Pancreas (tissue), 10 donors: ENCODE measurements at regions not wholly inside any gene's neighbourhood (a gene's known extent, or its start where the extent isn't known, plus 50 kb on each side); places are given as distances from the start of the nearest gene placed in this dataset.

ENCODE experiments used
- ATAC-seq, 4 donors: fragments of 200-7000 bp; cut with Tn5 transposase; one replicate each; pipeline versions ENCODE4 v1.8.0 to v1.9.1; 2020; ENCODE audit warnings: mild to moderate bottlenecking in 4 of 4, moderate library complexity in 4 of 4
- DNase-seq, 6 donors: peaks; one replicate each; pipeline ENCODE4 v3.0.0-alpha.2; 2020
- FAIRE-seq: peaks from 2 replicates; lab custom pipeline; 2012; peaks lifted over from hg19 to GRCh38; lab: Jason Lieb, UNC
- H3K27ac ChIP-seq, 4 donors: fragments of 200-600 bp; sonication (generic); 1 replicate in 3 of 4; 2 replicates in 1 of 4; pipeline versions ENCODE4 v1.5.0 to v1.8.0; 2020
- H3K27me3 ChIP-seq, 4 donors: fragments of 200-600 bp; one replicate each; pipeline ENCODE4 v1.8.0; 2021
- H3K36me3 ChIP-seq, 3 donors: fragments of 200-600 bp; sonication (generic) in 1 of 3; one replicate each; pipeline versions ENCODE4 v1.5.0 to v1.8.0; 2020 to 2021
- H3K4me1 ChIP-seq, 3 donors: fragments of 200-600 bp; one replicate each; pipeline ENCODE4 v1.8.0; 2021
- H3K4me3 ChIP-seq, 4 donors: fragments of 200-600 bp; sonication (generic) in 2 of 4; one replicate each; pipeline versions ENCODE4 v1.5.0 to v1.8.0; 2020 to 2021
- H3K9me3 ChIP-seq, 4 donors: fragments of 200-600 bp; one replicate each; pipeline ENCODE4 v1.8.0; 2021
- WGBS, 2 donors: extraction: QIAGEN DNeasy Blood & Tissue Kit; methylation state at CpG; one replicate each; pipeline ENCODE4 v1.1.7; 2013; 5-methylcytosine and 5-hydroxymethylcytosine counted together
- intact Hi-C, 3 donors: fragments of 100-400 bp; cut with DNase I; formaldehyde crosslinking; loops; one replicate each; pipeline versions ENCODE4 v1.11.1 to v1.14.2; 2022
- TF ChIP-seq, protein P1 (sequence below), 4 donors: fragments of 200-600 bp; sonication (generic) in 3 of 4; IDR thresholded peaks; one replicate each; pipeline versions ENCODE4 v1.5.0 to v1.8.0; 2021; ENCODE audit warnings: antibody characterized with exemption in 4 of 4
- donor health status: healthy with polysubstance abuse.
- donor health status: DM: no; HTN: no; CAD: no; lungs with moderate emphysema.
- donor health status: DM: no; HTN: no; CAD: no.
- donor health status: control.
- donor health status: control.
- donor health status: Bipolar disorder and iron deficiency.
- donor health status: DM: yes; HTN: yes; CAD: no.
- donor health status: DM: no; HTN: no; CAD: no.
- donor health status: DM: no; HTN: no; CAD: no.
- donor health status: DM: yes; HTN: yes; CAD: no.

DNA sequence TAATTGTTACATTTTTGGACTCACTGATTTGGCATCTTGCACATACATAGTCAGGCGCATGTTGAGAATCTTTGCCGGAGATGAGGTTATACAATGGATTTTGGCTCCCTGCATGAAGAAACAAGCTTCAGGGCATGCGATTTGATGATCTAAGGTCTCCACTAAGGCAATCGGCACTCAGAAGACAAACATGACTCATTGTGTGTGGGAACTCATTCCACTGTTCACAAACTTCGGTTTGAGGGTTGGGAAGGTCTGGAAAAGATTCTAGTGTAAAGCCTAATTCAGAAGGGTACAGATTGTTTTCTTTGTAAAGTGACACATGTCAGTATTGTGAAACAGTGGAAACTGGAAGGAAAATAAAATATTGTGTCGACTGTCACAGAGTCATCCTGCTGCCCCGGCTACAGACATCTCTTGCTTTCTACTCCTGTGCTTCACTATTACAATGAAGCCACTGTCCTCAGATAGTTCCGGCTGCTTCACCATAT lies 192.6 kb upstream of the HMGA2 start:
- no peaks in the 10 kb centered on the region for H3K36me3 ChIP-seq
- ATAC-seq: peak in 2 of 4 donors; percentile 50 to 77
- H3K27ac ChIP-seq: no peak overlapping the region
- H3K27me3 ChIP-seq: no peaks in the 10 kb centered on the region
- WGBS, 2 donors: 61 to 70% methylated on average over 8 of the region's 8 CpGs
- intact Hi-C loops: no loop called here
- no peak overlapping the region for H3K4me3 ChIP-seq
- H3K9me3 ChIP-seq: no peaks in the 10 kb centered on the region
- TF ChIP-seq, protein P1, sequence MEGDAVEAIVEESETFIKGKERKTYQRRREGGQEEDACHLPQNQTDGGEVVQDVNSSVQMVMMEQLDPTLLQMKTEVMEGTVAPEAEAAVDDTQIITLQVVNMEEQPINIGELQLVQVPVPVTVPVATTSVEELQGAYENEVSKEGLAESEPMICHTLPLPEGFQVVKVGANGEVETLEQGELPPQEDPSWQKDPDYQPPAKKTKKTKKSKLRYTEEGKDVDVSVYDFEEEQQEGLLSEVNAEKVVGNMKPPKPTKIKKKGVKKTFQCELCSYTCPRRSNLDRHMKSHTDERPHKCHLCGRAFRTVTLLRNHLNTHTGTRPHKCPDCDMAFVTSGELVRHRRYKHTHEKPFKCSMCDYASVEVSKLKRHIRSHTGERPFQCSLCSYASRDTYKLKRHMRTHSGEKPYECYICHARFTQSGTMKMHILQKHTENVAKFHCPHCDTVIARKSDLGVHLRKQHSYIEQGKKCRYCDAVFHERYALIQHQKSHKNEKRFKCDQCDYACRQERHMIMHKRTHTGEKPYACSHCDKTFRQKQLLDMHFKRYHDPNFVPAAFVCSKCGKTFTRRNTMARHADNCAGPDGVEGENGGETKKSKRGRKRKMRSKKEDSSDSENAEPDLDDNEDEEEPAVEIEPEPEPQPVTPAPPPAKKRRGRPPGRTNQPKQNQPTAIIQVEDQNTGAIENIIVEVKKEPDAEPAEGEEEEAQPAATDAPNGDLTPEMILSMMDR (IDR thresholded peaks at IDR 0.05): no peak
- FAIRE-seq: no peak
- no peaks in the 10 kb centered on the region for H3K4me1 ChIP-seq
- no peak for DNase-seq

DNA sequence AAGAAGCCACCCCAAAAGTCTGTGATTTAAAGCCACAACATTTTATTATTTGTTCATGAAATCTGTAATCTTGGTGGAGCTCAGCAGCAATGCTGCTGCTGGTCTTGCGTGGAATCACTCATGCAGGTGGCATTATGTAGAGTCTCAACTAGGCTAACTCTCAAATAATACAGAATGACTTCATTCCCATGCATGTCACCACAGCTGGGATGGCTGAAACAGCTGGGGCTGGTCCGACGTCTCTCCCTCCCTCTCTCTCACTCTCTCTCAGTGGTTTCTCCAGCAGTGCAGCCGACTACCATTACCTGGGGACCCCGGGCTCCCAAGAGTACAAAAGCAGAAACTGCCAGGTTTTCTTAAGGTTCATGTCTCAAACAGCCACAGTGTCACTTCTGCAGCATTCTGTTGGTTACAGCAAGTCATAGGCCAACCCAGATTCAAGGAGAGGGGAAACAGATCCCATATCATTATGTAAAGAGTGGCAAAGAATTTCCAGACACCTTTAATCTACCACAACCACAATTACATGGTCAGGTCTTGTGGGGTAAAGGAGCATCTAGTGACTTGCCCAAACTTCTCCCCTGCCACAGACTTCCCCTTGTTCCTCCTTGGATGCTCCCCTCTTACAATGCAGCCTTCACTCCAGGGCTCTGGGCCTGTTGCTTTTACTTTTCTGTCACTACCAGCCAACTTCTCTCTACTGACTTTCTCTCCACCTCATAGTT lies 192.0 kb upstream of the HMGA2 start:
- intact Hi-C loops: no loop called here
- no peaks in the 10 kb centered on the region for H3K4me1 ChIP-seq
- no peaks in the 10 kb centered on the region for H3K36me3 ChIP-seq
- TF ChIP-seq, protein P1 (IDR thresholded peaks at IDR 0.05): no peak
- H3K27ac ChIP-seq: no peak overlapping the region
- ATAC-seq: no peak
- DNase-seq: no peak
- 80 to 91% methylated on average over 5 of the region's 5 CpGs for WGBS, 2 donors
- H3K9me3 ChIP-seq: no peaks in the 10 kb centered on the region
- H3K27me3 ChIP-seq: no peaks in the 10 kb centered on the region
- FAIRE-seq: no peak
- no peak overlapping the region for H3K4me3 ChIP-seq

DNA sequence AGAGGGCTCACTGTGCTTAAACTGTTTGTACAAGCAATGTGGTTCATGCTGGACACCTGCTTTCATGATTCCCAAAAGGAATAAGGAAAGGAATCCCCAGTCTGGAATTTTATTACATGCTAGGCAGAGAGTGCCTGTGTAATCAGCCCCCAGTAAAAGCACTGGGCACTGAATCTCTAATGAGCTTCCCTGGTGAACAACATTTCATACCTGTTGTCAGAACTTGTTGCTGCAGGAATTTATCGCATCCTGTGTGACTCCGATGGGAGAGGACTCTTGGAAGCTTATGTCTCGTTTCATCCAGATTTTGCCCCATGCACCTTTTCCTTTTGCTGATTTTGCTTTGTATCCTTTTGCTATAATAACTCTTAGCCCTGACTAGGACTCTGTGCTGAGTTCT lies 190.2 kb upstream of the HMGA2 start:
- ATAC-seq: no peak
- intact Hi-C loops: no loop called here
- TF ChIP-seq, protein P1 (IDR thresholded peaks at IDR 0.05): no peak
- H3K4me3 ChIP-seq: no peak overlapping the region
- no peaks in the 10 kb centered on the region for H3K9me3 ChIP-seq
- no peaks in the 10 kb centered on the region for H3K27me3 ChIP-seq
- no peak for DNase-seq
- H3K4me1 ChIP-seq: no peaks in the 10 kb centered on the region
- no peaks in the 10 kb centered on the region for H3K36me3 ChIP-seq
- WGBS, 2 donors: 77 to 79% methylated on average over 3 of the region's 3 CpGs
- FAIRE-seq: no peak
- no peak overlapping the region for H3K27ac ChIP-seq

DNA sequence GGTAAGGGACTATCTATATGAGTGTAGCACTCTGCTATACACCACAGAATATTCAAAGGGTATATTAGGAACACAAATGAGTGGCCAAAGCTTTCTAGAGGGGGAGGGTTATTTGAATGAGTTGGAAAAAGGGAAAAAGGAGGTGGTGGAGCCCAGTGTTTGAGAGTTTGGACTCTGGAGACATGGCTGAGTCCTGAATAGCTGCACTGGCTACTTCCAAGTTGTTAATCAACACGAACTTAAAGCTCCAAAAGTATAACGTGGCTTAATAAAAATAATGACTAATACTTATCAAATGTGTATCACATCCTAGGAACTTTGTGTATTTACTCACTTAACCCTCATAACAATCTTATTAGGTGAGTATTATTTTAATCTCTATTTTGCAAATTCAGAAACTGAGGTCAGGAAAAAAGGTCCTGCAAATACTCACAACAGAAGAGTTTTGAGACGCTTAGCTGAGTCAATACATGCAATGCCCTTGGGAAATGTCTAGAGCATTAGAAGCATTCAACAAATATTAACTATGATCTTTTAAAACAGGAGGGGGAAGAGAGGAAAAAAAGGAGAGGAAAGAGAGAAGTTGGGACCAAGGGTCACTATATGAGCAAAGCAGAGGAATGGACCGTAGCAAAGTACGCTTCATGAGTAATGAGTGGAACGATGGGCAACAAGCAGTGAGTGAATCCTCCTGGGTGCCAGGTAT lies 189.5 kb upstream of the HMGA2 start:
- H3K9me3 ChIP-seq: no peaks in the 10 kb centered on the region
- no peaks in the 10 kb centered on the region for H3K27me3 ChIP-seq
- WGBS, 2 donors: 68 to 72% methylated on average over 6 of the region's 6 CpGs
- DNase-seq (no peak), FAIRE-seq (no peak), ATAC-seq (no peak)
- intact Hi-C loops: no loop called here
- H3K36me3 ChIP-seq: no peaks in the 10 kb centered on the region
- H3K4me1 ChIP-seq: no peaks in the 10 kb centered on the region
- TF ChIP-seq, protein P1 (IDR thresholded peaks at IDR 0.05): no peak
- no peak overlapping the region for H3K4me3 ChIP-seq
- H3K27ac ChIP-seq: no peak overlapping the region

DNA sequence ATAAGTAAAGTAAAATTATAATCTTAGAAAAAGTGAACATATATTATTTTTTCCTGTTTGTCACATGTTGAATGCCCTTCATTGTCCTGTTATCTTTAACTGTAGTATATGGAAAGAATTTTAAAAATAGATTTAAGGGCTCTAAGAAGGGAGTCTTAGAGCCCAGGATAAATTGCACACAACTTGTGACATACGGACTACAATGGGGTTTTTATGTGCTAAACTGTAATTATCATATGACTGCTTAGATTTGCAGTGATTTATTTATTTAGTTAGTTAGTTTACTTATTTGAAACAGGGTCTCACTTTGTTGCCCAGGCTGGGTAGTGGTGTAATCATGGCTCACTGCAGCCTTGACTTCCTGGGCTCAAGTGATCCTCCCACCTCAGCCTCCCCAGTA lies 187.8 kb upstream of the HMGA2 start:
- no peaks in the 10 kb centered on the region for H3K36me3 ChIP-seq
- no peak for ATAC-seq
- intact Hi-C loops: no loop called here
- H3K4me3 ChIP-seq: no peak overlapping the region
- no peak for DNase-seq
- no peaks in the 10 kb centered on the region for H3K9me3 ChIP-seq
- WGBS, 2 donors: 39 to 49% methylated on average over 1 of the region's 1 CpG
- no peaks in the 10 kb centered on the region for H3K27me3 ChIP-seq
- no peaks in the 10 kb centered on the region for H3K4me1 ChIP-seq
- no peak for FAIRE-seq
- TF ChIP-seq, protein P1 (IDR thresholded peaks at IDR 0.05): no peak
- no peak overlapping the region for H3K27ac ChIP-seq
